Adrenal gland (tissue), 5 donors: ENCODE measurements at regions not wholly inside any gene's neighbourhood (a gene's known extent, or its start where the extent isn't known, plus 50 kb on each side); places are given as distances from the start of the nearest gene placed in this dataset.

Source experiments
- POLR2A ChIP-seq, 2 donors: fragments of 450-650 bp; IDR thresholded peaks; one replicate each; pipeline ENCODE4 v1.6.1; 2017; ENCODE audit warnings: antibody characterized with exemption in 2 of 2, mild to moderate bottlenecking in 2 of 2, moderate library complexity in 1 of 2
- TF ChIP-seq, protein P1 (sequence below), 6 experiments: fragments of 450-650 bp in 4 of 6; fragments of 200-600 bp in 2 of 6; sonication (generic) in 1 of 6; IDR thresholded peaks; 1 replicate in 5 of 6; 2 replicates in 1 of 6; pipeline versions ENCODE4 v1.5.1 to v1.8.0; 2016 to 2021; ENCODE audit warnings: antibody characterized with exemption in 6 of 6, mild to moderate bottlenecking in 2 of 6, moderate library complexity in 1 of 6
- donor health status: DM: no; HTN: no; CAD: no.

DNA sequence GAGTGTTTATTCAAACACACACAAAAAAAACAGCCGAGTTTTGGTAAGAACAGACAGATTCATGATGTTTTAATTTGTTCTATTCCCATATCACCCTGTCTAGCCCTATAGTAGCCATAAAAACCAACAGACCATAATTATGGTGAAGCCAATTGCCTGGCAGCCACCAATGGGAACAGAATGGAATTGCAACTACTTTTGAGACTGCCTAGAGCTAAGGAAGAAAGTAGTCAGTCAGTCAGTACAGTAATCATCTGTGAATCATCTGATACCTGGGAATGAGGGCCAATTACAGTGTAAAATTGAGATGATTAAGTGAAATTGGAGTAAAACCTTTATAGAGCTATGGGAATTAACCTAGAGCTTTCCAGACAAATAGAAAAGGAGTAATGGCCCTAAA is 952.7 kb upstream of the KCND2 start:
- TF ChIP-seq, protein P1, sequence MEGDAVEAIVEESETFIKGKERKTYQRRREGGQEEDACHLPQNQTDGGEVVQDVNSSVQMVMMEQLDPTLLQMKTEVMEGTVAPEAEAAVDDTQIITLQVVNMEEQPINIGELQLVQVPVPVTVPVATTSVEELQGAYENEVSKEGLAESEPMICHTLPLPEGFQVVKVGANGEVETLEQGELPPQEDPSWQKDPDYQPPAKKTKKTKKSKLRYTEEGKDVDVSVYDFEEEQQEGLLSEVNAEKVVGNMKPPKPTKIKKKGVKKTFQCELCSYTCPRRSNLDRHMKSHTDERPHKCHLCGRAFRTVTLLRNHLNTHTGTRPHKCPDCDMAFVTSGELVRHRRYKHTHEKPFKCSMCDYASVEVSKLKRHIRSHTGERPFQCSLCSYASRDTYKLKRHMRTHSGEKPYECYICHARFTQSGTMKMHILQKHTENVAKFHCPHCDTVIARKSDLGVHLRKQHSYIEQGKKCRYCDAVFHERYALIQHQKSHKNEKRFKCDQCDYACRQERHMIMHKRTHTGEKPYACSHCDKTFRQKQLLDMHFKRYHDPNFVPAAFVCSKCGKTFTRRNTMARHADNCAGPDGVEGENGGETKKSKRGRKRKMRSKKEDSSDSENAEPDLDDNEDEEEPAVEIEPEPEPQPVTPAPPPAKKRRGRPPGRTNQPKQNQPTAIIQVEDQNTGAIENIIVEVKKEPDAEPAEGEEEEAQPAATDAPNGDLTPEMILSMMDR (IDR thresholded peaks at IDR 0.05), result no peak
- TF ChIP-seq POLR2A (IDR thresholded peaks at IDR 0.05), result no peak
